Ovary (tissue), 7 donors: ENCODE measurements at regions not wholly inside any gene's neighbourhood (a gene's known extent, or its start where the extent isn't known, plus 50 kb on each side); places are given as distances from the start of the nearest gene placed in this dataset.

Experiments used
- DNase-seq, 5 donors: peaks; one replicate each; pipeline ENCODE4 v3.0.0-alpha.2; 2019 to 2020
- H3K27ac ChIP-seq, 2 donors: fragments of 200-600 bp; one replicate each; pipeline versions ENCODE4 v1.5.1 to v1.8.0; 2019 to 2022
- H3K27me3 ChIP-seq: fragments of 200-600 bp; one replicate; pipeline ENCODE4 v1.8.0; 2022
- H3K36me3 ChIP-seq: fragments of 200-600 bp; sonication (generic); one replicate; pipeline ENCODE4 v1.5.1; 2019
- H3K4me1 ChIP-seq: one replicate; pipeline ENCODE4 v1.8.1; 2013; ENCODE audit warnings: mild to moderate bottlenecking, moderate library complexity; ENCODE audit not compliant: insufficient read depth
- H3K4me3 ChIP-seq: fragments of 200-600 bp; sonication (generic); one replicate; pipeline ENCODE4 v1.5.1; 2017
- H3K9me3 ChIP-seq, 2 donors: fragments of 200-600 bp in 1 of 2; sonication (generic) in 1 of 2; one replicate each; pipeline versions ENCODE4 v1.5.1 to v1.8.1; 2013 to 2019; ENCODE audit warnings: mild to moderate bottlenecking in 1 of 2, moderate library complexity in 1 of 2
- CTCF ChIP-seq, 3 donors: fragments of 450-650 bp in 2 of 3; fragments of 200-600 bp in 1 of 3; IDR thresholded peaks; one replicate each; pipeline versions ENCODE4 v1.5.1 to v1.8.0; 2016 to 2022; ENCODE audit warnings: antibody characterized with exemption in 3 of 3, mild to moderate bottlenecking in 1 of 3
- EP300 ChIP-seq: sonication (generic); formaldehyde crosslinking; IDR thresholded peaks from one replicate; pipeline ENCODE4 v1.6.1; 2017; ENCODE audit warnings: antibody characterized with exemption
- POLR2A ChIP-seq: fragments of 450-650 bp; IDR thresholded peaks from one replicate; pipeline ENCODE4 v1.6.1; 2017; ENCODE audit warnings: antibody characterized with exemption, mild to moderate bottlenecking, moderate library complexity
- WGBS, 3 donors: extraction: QIAGEN DNeasy Blood & Tissue Kit in 1 of 3; methylation state at CpG; one replicate each; pipeline versions ENCODE4 v1.1.5 to v1.1.7; 2013 to 2017; 5-methylcytosine and 5-hydroxymethylcytosine counted together
- intact Hi-C, 4 donors: fragments of 100-400 bp; cut with DNase I; formaldehyde crosslinking; loops; one replicate each; pipeline versions ENCODE4 v1.11.0 to v1.15.1; 2022 to 2023
- donor health status: DM: no; HTN: no; CAD: no; lungs with moderate emphysema.
- donor health status: DM: no; HTN: no; CAD: no.
- donor health status: Bipolar disorder and iron deficiency.
- donor health status: DM: no; HTN: no; CAD: no.
- donor health status: DM: yes; HTN: yes; CAD: no.

GRCh38 chr11:28956446-28956845, 848.3 kb downstream of the METTL15 start:
- H3K9me3 ChIP-seq = no peaks in the 10 kb centered on the region
- H3K36me3 ChIP-seq = no peaks in the 10 kb centered on the region
- TF ChIP-seq CTCF (IDR thresholded peaks at IDR 0.05) = no peak
- TF ChIP-seq EP300 = no peak
- no peak for TF ChIP-seq POLR2A
- H3K4me3 ChIP-seq = no peak overlapping the region
- H3K27ac ChIP-seq = no peak overlapping the region
- WGBS, 3 donors = 76 to 79% (median 77%) methylated on average over 3 of the region's 3 CpGs
- no peaks in the 10 kb centered on the region for H3K4me1 ChIP-seq
- no peaks in the 10 kb centered on the region for H3K27me3 ChIP-seq
- DNase-seq = no peak
- intact Hi-C loops = no loop called here

- DNase-seq = no peak
- H3K4me1 ChIP-seq = no peaks in the 10 kb centered on the region
- no peaks in the 10 kb centered on the region for H3K27me3 ChIP-seq
- no peak for TF ChIP-seq POLR2A
- WGBS, 3 donors = 91 to 93% (median 91%) methylated on average over 1 of the region's 1 CpG
- no peak overlapping the region for H3K4me3 ChIP-seq
- no peak overlapping the region for H3K27ac ChIP-seq
- no peaks in the 10 kb centered on the region for H3K9me3 ChIP-seq
- intact Hi-C loops = no loop called here
- no peaks in the 10 kb centered on the region for H3K36me3 ChIP-seq
Measured at GRCh38 chr11:28951191-28951590, 843.0 kb downstream of the METTL15 start.

GRCh38 chr11:28939381-28939780, 831.2 kb downstream of the METTL15 start:
- intact Hi-C loops = no loop called here

GRCh38 chr11:28938091-28938490, 829.9 kb downstream of the METTL15 start:
- Histone ChIP-seq H3K27ac (no peak overlapping the region), H3K36me3 (no peaks in the 10 kb centered on the region), H3K9me3 (no peaks in the 10 kb centered on the region), H3K4me3 (no peak overlapping the region), H3K4me1 (no peaks in the 10 kb centered on the region), H3K27me3 (no peaks in the 10 kb centered on the region)
- intact Hi-C loops = no loop called here
- TF ChIP-seq EP300 (no peak), CTCF (IDR thresholded peaks at IDR 0.05) (no peak), POLR2A (no peak)
- DNase-seq = no peak
- WGBS, 3 donors = 86 to 100% (median 93%) methylated on average over 1 of the region's 1 CpG

More at GRCh38 chr11:28939381-28939780, 831.2 kb downstream of the METTL15 start:
- H3K4me3 ChIP-seq = no peak overlapping the region
- no peaks in the 10 kb centered on the region for H3K36me3 ChIP-seq
- DNase-seq = no peak
- no peaks in the 10 kb centered on the region for H3K9me3 ChIP-seq
- no peak for TF ChIP-seq POLR2A
- TF ChIP-seq EP300 = no peak
- TF ChIP-seq CTCF (IDR thresholded peaks at IDR 0.05) = no peak
- H3K4me1 ChIP-seq = no peaks in the 10 kb centered on the region
- no peak overlapping the region for H3K27ac ChIP-seq
- 26 to 41% (median 35%) methylated on average over 2 of the region's 2 CpGs for WGBS, 3 donors
- no peaks in the 10 kb centered on the region for H3K27me3 ChIP-seq

- TF ChIP-seq CTCF (IDR thresholded peaks at IDR 0.05) (no peak), EP300 (no peak), POLR2A (no peak)
- Histone ChIP-seq H3K4me3 (no peak overlapping the region), H3K4me1 (no peaks in the 10 kb centered on the region), H3K36me3 (no peaks in the 10 kb centered on the region), H3K27ac (no peak overlapping the region), H3K9me3 (no peaks in the 10 kb centered on the region), H3K27me3 (no peaks in the 10 kb centered on the region)
- intact Hi-C loops = no loop called here
- WGBS, 3 donors = 93 to 97% (median 94%) methylated on average over 4 of the region's 4 CpGs
- DNase-seq = no peak
Measured at GRCh38 chr11:28932940-28933339, 824.8 kb downstream of the METTL15 start.
